ENCODE measurements at regions not wholly inside any gene's neighbourhood (a gene's known extent, or its start where the extent isn't known, plus 50 kb on each side); places are given as distances from the start of the nearest gene placed in this dataset.

DNA sequence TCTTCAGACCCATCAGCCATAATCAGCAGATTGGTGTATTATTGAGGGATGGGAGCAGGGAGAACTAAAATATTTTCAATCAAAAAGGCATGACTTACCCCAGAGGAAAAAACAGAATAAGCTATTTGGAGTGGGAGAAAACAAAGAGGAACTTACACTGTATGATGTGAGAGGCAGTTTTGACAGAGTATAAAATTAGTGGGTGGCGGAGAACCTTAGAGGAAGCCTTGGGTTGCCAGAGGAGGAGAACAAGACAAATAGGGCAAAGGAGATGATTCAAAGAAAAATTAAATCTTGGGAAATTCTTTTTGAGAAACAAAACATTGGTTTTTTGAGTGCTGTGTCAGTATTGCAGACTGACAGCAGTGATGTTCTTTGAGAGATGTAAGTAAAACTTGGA, 285.0 kb downstream of the C11orf87 start:
- Histone ChIP-seq H3K9me2 (ENCODE audit: insufficient read depth) (no peaks in the 10 kb centered on the region), H3K36me3 (ENCODE audit: insufficient read depth) (no peaks in the 10 kb centered on the region), H3K4me3 (no peak overlapping the region), H4K20me1 (replicated peaks; ENCODE audit: insufficient read depth) (no peaks in the 10 kb centered on the region), H3K4me2 (no peak overlapping the region), H3F3A (replicated peaks; ENCODE audit: low read depth) (no peaks in the 10 kb centered on the region), H3K27ac (ENCODE audit: low read depth) (no peak overlapping the region), H3K4me1 (ENCODE audit: insufficient read depth) (no peaks in the 10 kb centered on the region), H2AFZ (no peak overlapping the region), H3K27me3 (ENCODE audit: insufficient read depth) (no peaks in the 10 kb centered on the region), H3K79me2 (replicated peaks; ENCODE audit: insufficient read depth) (no peaks in the 10 kb centered on the region)
- H3K4me3 Mint-ChIP-seq: no peak overlapping the region
- TF ChIP-seq EZH2 (IDR thresholded peaks at IDR 0.05; ENCODE audit: low read depth, unreplicated experiment): no peak
- TF ChIP-seq, protein P1, sequence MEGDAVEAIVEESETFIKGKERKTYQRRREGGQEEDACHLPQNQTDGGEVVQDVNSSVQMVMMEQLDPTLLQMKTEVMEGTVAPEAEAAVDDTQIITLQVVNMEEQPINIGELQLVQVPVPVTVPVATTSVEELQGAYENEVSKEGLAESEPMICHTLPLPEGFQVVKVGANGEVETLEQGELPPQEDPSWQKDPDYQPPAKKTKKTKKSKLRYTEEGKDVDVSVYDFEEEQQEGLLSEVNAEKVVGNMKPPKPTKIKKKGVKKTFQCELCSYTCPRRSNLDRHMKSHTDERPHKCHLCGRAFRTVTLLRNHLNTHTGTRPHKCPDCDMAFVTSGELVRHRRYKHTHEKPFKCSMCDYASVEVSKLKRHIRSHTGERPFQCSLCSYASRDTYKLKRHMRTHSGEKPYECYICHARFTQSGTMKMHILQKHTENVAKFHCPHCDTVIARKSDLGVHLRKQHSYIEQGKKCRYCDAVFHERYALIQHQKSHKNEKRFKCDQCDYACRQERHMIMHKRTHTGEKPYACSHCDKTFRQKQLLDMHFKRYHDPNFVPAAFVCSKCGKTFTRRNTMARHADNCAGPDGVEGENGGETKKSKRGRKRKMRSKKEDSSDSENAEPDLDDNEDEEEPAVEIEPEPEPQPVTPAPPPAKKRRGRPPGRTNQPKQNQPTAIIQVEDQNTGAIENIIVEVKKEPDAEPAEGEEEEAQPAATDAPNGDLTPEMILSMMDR (conservative IDR thresholded peaks at IDR 0.05; ENCODE audit: low read depth in 2 of 2): no peak
- no peak for TF ChIP-seq NANOG (IDR thresholded peaks at IDR 0.05; ENCODE audit: borderline replicate concordance)
- TF ChIP-seq, protein P2, sequence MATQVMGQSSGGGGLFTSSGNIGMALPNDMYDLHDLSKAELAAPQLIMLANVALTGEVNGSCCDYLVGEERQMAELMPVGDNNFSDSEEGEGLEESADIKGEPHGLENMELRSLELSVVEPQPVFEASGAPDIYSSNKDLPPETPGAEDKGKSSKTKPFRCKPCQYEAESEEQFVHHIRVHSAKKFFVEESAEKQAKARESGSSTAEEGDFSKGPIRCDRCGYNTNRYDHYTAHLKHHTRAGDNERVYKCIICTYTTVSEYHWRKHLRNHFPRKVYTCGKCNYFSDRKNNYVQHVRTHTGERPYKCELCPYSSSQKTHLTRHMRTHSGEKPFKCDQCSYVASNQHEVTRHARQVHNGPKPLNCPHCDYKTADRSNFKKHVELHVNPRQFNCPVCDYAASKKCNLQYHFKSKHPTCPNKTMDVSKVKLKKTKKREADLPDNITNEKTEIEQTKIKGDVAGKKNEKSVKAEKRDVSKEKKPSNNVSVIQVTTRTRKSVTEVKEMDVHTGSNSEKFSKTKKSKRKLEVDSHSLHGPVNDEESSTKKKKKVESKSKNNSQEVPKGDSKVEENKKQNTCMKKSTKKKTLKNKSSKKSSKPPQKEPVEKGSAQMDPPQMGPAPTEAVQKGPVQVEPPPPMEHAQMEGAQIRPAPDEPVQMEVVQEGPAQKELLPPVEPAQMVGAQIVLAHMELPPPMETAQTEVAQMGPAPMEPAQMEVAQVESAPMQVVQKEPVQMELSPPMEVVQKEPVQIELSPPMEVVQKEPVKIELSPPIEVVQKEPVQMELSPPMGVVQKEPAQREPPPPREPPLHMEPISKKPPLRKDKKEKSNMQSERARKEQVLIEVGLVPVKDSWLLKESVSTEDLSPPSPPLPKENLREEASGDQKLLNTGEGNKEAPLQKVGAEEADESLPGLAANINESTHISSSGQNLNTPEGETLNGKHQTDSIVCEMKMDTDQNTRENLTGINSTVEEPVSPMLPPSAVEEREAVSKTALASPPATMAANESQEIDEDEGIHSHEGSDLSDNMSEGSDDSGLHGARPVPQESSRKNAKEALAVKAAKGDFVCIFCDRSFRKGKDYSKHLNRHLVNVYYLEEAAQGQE (IDR thresholded peaks at IDR 0.05; ENCODE audit: unreplicated experiment): no peak
- no peak for TF ChIP-seq STAT1 (IDR thresholded peaks at IDR 0.05; ENCODE audit: unreplicated experiment)
- TF ChIP-seq JUNB (IDR thresholded peaks at IDR 0.05; ENCODE audit: unreplicated experiment): no peak
- DNase-seq (ENCODE audit: low spot score) (no peak), ATAC-seq (no peak)
- no peaks in the 10 kb centered on the region for H3K4me1 Mint-ChIP-seq
- no peaks in the 10 kb centered on the region for H3K27me3 Mint-ChIP-seq (ENCODE audit: insufficient read depth, low read depth, poor library complexity)
- no peaks in the 10 kb centered on the region for H3K9me3 Mint-ChIP-seq
- no peak overlapping the region for H3K27ac Mint-ChIP-seq
- no peaks in the 10 kb centered on the region for H3K36me3 Mint-ChIP-seq (ENCODE audit: low read depth)

DNA sequence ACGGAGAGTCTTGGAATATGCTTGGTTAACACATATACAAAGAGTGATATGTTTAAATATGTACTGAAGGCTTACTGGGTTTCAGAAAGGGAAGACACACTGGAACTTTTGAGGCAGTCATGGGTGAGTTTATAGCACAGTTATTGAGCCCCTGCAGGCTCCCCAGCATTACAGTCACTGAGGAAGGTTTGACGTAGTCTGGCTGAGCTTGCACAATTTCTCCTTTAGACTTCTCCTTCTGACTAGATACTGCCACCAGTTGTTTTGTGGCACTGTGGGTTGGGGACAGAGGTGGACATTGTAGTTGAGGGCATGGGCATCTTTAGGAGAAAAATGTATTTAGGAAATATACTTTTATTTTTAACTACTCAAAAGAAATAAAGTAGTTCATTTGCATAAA, 285.4 kb downstream of the C11orf87 start:
- H3K4me3 Mint-ChIP-seq: no peak overlapping the region
- peaks cover 3% of the 10 kb centered on the region; the same call in 1 of the 3 replicates for H3K9me3 Mint-ChIP-seq
- Histone ChIP-seq H3K27me3 (ENCODE audit: insufficient read depth) (no peaks in the 10 kb centered on the region), H3K36me3 (ENCODE audit: insufficient read depth) (no peaks in the 10 kb centered on the region), H3K4me3 (no peak overlapping the region), H3K27ac (ENCODE audit: low read depth) (no peak overlapping the region), H3K4me2 (no peak overlapping the region), H3K79me2 (replicated peaks; ENCODE audit: insufficient read depth) (no peaks in the 10 kb centered on the region), H4K20me1 (replicated peaks; ENCODE audit: insufficient read depth) (no peaks in the 10 kb centered on the region), H2AFZ (no peak overlapping the region), H3K9me2 (ENCODE audit: insufficient read depth) (no peaks in the 10 kb centered on the region), H3K4me1 (ENCODE audit: insufficient read depth) (no peaks in the 10 kb centered on the region), H3F3A (replicated peaks; ENCODE audit: low read depth) (no peaks in the 10 kb centered on the region)
- H3K27ac Mint-ChIP-seq: no peak overlapping the region
- no peaks in the 10 kb centered on the region for H3K4me1 Mint-ChIP-seq
- DNase-seq (ENCODE audit: low spot score) (no peak), ATAC-seq (no peak)
- H3K36me3 Mint-ChIP-seq (ENCODE audit: low read depth): no peaks in the 10 kb centered on the region
- TF ChIP-seq ZNF331 (CRISPR knock-in tag; IDR thresholded peaks at IDR 0.05; ENCODE audit: low read depth): no peak
- TF ChIP-seq JUNB (IDR thresholded peaks at IDR 0.05; ENCODE audit: unreplicated experiment): no peak
- TF ChIP-seq POLR2AphosphoS5 (IDR thresholded peaks at IDR 0.05; ENCODE audit: low read depth): no peak
- TF ChIP-seq, protein P2 (IDR thresholded peaks at IDR 0.05; ENCODE audit: unreplicated experiment): no peak
- H3K27me3 Mint-ChIP-seq (ENCODE audit: insufficient read depth, low read depth, poor library complexity): no peaks in the 10 kb centered on the region
